Lower leg skin (tissue), 4 donors: ENCODE measurements at regions not wholly inside any gene's neighbourhood (a gene's known extent, or its start where the extent isn't known, plus 50 kb on each side); places are given as distances from the start of the nearest gene placed in this dataset.

ENCODE experiments used
- DNase-seq, 2 donors: peaks; one replicate each; pipeline ENCODE4 v3.0.0-alpha.2; 2019; ENCODE audit warnings: low spot score in 2 of 2
- H3K4me3 ChIP-seq: fragments of 200-600 bp; sonication (generic); 2 replicates; pipeline ENCODE4 v1.5.1; 2017; ENCODE audit warnings: mild to moderate bottlenecking, low read depth; ENCODE audit not compliant: poor library complexity, severe bottlenecking
- POLR2A ChIP-seq, 2 donors: fragments of 450-650 bp; IDR thresholded peaks; one replicate each; pipeline ENCODE4 v1.6.1; 2016 to 2017; ENCODE audit warnings: antibody characterized with exemption in 2 of 2, mild to moderate bottlenecking in 1 of 2, moderate library complexity in 1 of 2
- WGBS, 2 donors: methylation state at CpG; one replicate each; pipeline ENCODE4 v1.1.5; 2018; 5-methylcytosine and 5-hydroxymethylcytosine counted together
- intact Hi-C: fragments of 100-400 bp; cut with DNase I; formaldehyde crosslinking; loops from one replicate; pipeline ENCODE4 v1.15.0; 2023; ENCODE audit warnings: low total_unique reads
- TF ChIP-seq, protein P1 (sequence below), 3 donors: fragments of 450-650 bp; IDR thresholded peaks; one replicate each; pipeline ENCODE4 v1.5.1; 2016; ENCODE audit warnings: antibody characterized with exemption in 3 of 3, mild to moderate bottlenecking in 3 of 3, moderate library complexity in 2 of 3

DNA sequence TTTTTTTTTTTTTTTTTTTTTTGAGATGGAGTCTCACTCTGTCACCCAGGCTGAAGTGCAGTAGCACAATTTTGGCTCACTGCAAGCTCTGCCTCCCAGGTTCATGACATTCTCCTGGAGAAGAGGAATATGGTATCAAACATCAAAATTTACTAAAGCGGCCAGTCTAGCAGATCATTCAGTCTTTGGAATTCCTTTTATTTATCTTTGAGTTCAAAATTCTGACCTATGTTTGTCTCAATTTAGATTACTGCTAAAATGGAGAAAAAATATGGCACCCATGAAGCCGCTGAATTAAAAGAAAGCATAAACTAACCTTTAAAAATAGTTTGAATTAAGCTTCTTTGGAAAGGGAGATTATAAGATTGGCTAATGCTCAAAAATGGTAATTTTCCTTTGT lies 64.5 kb upstream of the EGLN3 start:
- TF ChIP-seq, protein P1, sequence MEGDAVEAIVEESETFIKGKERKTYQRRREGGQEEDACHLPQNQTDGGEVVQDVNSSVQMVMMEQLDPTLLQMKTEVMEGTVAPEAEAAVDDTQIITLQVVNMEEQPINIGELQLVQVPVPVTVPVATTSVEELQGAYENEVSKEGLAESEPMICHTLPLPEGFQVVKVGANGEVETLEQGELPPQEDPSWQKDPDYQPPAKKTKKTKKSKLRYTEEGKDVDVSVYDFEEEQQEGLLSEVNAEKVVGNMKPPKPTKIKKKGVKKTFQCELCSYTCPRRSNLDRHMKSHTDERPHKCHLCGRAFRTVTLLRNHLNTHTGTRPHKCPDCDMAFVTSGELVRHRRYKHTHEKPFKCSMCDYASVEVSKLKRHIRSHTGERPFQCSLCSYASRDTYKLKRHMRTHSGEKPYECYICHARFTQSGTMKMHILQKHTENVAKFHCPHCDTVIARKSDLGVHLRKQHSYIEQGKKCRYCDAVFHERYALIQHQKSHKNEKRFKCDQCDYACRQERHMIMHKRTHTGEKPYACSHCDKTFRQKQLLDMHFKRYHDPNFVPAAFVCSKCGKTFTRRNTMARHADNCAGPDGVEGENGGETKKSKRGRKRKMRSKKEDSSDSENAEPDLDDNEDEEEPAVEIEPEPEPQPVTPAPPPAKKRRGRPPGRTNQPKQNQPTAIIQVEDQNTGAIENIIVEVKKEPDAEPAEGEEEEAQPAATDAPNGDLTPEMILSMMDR (IDR thresholded peaks at IDR 0.05), result no peak
- TF ChIP-seq POLR2A (IDR thresholded peaks at IDR 0.05), result no peak
- WGBS, 2 donors, result 94 to 99% methylated on average over 2 of the region's 2 CpGs
- DNase-seq, result no peak
- H3K4me3 ChIP-seq, result no peak overlapping the region
- intact Hi-C loops, result no loop called here

DNA sequence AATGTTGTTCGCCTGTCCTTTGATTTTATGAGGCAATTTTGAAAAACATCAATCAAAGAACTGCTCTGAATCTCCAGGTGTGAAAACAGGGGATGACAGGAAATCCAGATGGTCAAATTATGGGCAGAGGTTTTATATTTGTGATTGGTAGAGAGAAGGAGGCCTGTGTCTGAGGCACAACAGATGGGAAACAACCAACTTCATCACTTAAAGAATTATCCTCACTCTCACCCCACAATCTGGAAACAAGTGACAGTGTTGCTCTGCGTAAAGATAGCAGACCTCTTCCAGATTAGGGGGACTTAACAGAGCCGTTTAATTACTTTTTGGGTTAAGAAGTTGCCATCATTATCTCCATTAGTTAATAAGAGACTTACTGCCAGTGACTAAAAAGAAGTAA lies 64.1 kb upstream of the EGLN3 start:
- intact Hi-C loops, result no loop called here
- TF ChIP-seq, protein P1 (IDR thresholded peaks at IDR 0.05), result no peak
- TF ChIP-seq POLR2A (IDR thresholded peaks at IDR 0.05), result no peak
- no peak for DNase-seq
- 90 to 95% methylated on average over 3 of the region's 3 CpGs for WGBS, 2 donors
- H3K4me3 ChIP-seq, result no peak overlapping the region

DNA sequence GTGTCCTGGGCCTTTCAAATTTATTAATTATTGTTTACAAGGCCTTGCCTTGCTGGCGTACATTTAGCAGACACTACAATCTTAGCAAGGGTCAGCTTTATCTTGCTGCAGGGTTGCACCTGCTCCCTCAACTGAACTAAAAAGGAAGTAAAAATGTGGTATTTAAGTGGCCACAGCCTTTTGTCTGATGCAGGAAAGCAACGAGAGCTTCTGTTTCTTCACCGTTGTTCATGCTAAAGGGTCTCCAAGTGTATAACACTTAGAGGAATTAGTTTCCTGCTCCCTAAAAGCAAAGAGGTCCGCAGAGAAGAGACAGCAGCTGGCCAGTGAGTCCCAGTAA lies 62.8 kb upstream of the EGLN3 start:
- WGBS, 2 donors, result 73 to 83% methylated on average over 4 of the region's 4 CpGs
- H3K4me3 ChIP-seq, result no peak overlapping the region
- intact Hi-C loops, result no loop called here

DNA sequence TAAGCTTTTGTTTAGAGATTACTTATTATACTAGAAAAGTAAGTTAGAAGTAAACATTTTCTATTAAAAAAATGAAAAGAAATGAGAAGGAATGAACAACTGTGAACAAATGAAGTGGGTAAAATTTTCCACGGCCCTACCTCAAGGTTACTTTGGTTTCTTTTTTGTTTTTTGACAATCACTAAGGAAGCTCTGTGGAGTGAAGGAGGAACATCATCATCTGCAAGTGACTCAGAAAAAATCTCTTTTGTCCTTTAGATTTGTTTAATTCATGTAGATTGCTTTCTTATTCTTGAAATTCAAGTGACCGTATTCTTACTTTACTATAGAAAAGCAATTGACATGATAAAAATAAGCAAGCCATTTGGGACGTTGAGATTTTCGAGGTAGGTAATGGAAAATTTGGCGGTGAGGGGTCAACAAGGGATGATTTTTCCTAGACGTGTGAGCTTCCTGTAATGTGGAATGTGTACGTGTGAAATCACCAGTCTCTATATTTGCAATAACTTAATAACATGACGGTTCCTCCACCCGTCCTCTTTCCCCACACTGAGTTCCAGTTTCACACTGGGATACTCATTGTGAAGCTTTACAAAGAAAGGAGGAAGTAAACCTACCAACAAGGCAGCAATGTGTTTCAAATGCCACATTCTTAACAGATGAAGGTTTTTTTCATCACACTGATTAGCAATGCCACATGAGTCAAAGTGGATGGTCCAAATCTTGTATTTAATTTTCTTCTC lies 62.3 kb upstream of the EGLN3 start:
- intact Hi-C loops, result no loop called here
- WGBS, 2 donors, result 71 to 72% methylated on average over 9 of the region's 9 CpGs
- no peak overlapping the region for H3K4me3 ChIP-seq
- no peak for DNase-seq
- TF ChIP-seq POLR2A (IDR thresholded peaks at IDR 0.05), result no peak
- TF ChIP-seq, protein P1 (IDR thresholded peaks at IDR 0.05), result no peak

More for the DNA sequence above, 62.8 kb upstream of the EGLN3 start:
- TF ChIP-seq POLR2A (IDR thresholded peaks at IDR 0.05), result no peak
- TF ChIP-seq, protein P1 (IDR thresholded peaks at IDR 0.05), result no peak
- DNase-seq, result no peak

DNA sequence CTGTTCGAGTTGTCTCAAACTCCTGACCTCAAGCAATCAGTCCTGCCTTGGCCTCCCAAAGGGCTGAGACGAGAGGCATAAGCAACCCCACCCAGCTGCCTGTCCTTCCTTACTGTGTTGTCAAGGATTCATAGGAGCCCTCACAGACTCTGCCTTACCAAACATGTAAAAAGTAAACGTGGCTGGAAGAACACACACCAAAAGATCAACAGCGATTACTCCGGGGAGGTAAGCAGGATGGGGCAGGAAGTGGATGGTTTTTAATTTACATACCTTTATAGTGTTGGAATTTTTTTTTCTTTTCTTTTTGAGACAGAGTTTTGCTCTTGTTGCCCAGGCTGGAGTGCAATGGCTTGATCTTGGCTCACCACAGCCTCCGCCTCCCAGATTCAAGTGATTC lies 61.5 kb upstream of the EGLN3 start:
- no peak for DNase-seq
- intact Hi-C loops, result no loop called here
- TF ChIP-seq POLR2A (IDR thresholded peaks at IDR 0.05), result no peak
- TF ChIP-seq, protein P1 (IDR thresholded peaks at IDR 0.05), result no peak
- 78 to 88% methylated on average over 6 of the region's 6 CpGs for WGBS, 2 donors
- no peak overlapping the region for H3K4me3 ChIP-seq

DNA sequence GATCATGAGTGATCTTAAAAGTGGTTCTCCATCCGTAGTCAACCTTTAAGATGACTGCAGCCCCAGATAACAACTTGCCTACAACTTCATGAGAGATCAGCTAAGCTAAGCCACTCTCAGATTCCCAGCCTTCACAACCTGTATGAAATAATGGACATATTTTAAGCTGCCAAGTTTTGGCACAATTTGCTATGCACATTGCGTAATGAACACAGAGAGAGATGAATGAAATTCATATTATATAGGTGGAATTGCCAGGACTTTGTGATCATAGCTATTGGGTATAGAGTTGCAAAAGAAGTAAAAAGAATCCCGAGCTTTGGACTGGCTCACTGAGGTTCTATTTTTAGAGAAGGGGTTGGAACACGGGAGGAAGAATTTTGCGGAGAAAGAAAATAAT lies 59.1 kb upstream of the EGLN3 start:
- intact Hi-C loops, result no loop called here
- no peak for DNase-seq
- no peak overlapping the region for H3K4me3 ChIP-seq
- TF ChIP-seq, protein P1 (IDR thresholded peaks at IDR 0.05), result no peak
- no peak for TF ChIP-seq POLR2A (IDR thresholded peaks at IDR 0.05)
- 58 to 61% methylated on average over 5 of the region's 5 CpGs for WGBS, 2 donors
